Left lung (tissue), 4 donors: ENCODE measurements at regions not wholly inside any gene's neighbourhood (a gene's known extent, or its start where the extent isn't known, plus 50 kb on each side); places are given as distances from the start of the nearest gene placed in this dataset.

Experiments used
- ATAC-seq: fragments of 200-7000 bp; cut with Tn5 transposase; one replicate; pipeline ENCODE4 v1.9.1; 2020; ENCODE audit warnings: moderate library complexity
- DNase-seq, 4 donors: peaks; one replicate each; pipeline ENCODE4 v3.0.0-alpha.2; 2013 to 2020
- H3K27ac ChIP-seq, 2 donors: fragments of 200-600 bp; sonication (generic) in 1 of 2; one replicate each; pipeline versions ENCODE4 v1.5.0 to v1.8.0; 2020 to 2021
- H3K27me3 ChIP-seq, 2 donors: fragments of 200-600 bp; sonication (generic) in 1 of 2; one replicate each; pipeline versions ENCODE4 v1.5.0 to v1.8.0; 2020 to 2021
- H3K36me3 ChIP-seq, 2 donors: fragments of 200-600 bp; sonication (generic) in 1 of 2; one replicate each; pipeline versions ENCODE4 v1.5.0 to v1.8.0; 2020 to 2021
- H3K4me1 ChIP-seq, 2 donors: fragments of 200-600 bp; one replicate each; pipeline ENCODE4 v1.8.0; 2021
- H3K4me3 ChIP-seq, 2 donors: fragments of 200-600 bp; sonication (generic) in 1 of 2; one replicate each; pipeline versions ENCODE4 v1.5.0 to v1.8.0; 2020 to 2021; ENCODE audit warnings: mild to moderate bottlenecking in 1 of 2
- H3K9me3 ChIP-seq, 2 donors: fragments of 200-600 bp; sonication (generic) in 1 of 2; one replicate each; pipeline versions ENCODE4 v1.5.0 to v1.8.0; 2020 to 2021
- CTCF ChIP-seq, 2 donors: fragments of 200-600 bp; sonication (generic) in 1 of 2; IDR thresholded peaks; one replicate each; pipeline versions ENCODE4 v1.5.0 to v1.8.0; 2021; ENCODE audit warnings: antibody characterized with exemption in 2 of 2
- intact Hi-C, 2 donors: fragments of 100-400 bp; cut with DNase I; formaldehyde crosslinking; loops; one replicate each; pipeline versions ENCODE4 v1.11.2 to v1.14.2; 2022
- donor health status: DM: no; HTN: yes; CAD: no.
- donor health status: DM: no; HTN: no; CAD: no.

GRCh38 chr4:123823244-123823643 lies 426.6 kb downstream of the SPRY1 start:
- TF ChIP-seq CTCF (IDR thresholded peaks at IDR 0.05): no peak
- Histone ChIP-seq H3K4me1 (peaks cover 0 to 5% of the 10 kb centered on the region in 2 donors), H3K36me3 (no peaks in the 10 kb centered on the region), H3K4me3 (no peak overlapping the region), H3K9me3 (no peaks in the 10 kb centered on the region), H3K27me3 (no peaks in the 10 kb centered on the region), H3K27ac (no peak overlapping the region)
- no peak for ATAC-seq
- DNase-seq: no peak
- intact Hi-C loops: no loop called here

DNA sequence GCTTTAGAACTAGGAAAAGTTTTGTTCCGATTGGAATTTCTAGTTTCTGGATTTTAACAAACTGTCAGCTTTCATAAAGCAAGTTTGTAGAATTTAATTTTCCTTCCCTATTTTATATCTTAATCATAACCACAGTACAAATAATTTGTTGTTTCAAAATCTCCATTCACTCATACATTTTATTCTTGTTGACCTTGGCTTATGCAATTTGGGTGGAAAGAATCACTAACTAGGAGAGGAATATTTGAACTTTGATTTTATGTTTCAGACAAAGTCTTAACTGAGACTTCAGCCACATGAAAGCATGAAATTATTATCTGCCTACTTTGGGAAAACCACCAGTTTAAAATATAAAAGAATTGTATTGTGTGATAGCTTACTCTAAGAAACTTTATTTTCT lies 427.9 kb downstream of the SPRY1 start:
- Histone ChIP-seq H3K4me1 (peaks cover 0 to 4% of the 10 kb centered on the region in 2 donors), H3K4me3 (no peak overlapping the region), H3K9me3 (no peaks in the 10 kb centered on the region), H3K27me3 (no peaks in the 10 kb centered on the region), H3K27ac (peak overlapping the region in 1 of 2 donors; percentile 65), H3K36me3 (no peaks in the 10 kb centered on the region)
- no peak for TF ChIP-seq CTCF (IDR thresholded peaks at IDR 0.05)
- DNase-seq (no peak), ATAC-seq (peak; percentile 33)
- intact Hi-C loops: no loop called here

DNA sequence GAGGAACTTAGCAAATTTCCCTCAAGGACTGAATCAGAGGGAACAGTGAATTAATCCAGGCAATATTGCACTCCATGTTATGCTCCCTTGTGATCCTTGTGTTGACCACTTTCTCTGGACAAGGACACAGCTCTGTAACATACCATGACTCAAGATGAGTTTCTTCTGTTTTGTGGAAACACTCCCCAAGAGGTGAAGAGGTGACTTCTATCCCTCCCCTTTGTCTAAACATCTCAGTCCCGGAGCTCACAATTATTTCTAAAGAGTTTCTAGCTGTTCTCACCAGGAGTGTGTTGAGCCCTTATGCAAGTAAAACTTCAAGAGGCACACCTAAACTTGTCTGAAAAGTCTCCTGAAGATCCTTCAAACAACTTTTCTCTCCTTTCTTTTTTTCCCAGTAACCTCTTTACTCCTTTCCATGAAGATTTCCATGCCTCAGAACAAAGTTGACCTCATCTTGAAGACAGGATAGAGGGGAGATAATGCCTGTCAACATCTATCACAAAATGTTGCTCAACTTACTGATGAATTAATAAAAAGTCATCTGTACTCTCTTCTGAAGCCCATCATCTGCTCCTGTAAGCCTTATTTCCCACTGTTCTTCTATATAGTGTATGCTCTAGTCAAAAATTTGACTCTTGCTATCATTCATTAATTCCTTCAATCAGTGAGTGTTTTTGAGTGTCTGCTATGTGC lies 429.1 kb downstream of the SPRY1 start:
- Histone ChIP-seq H3K27me3 (no peaks in the 10 kb centered on the region), H3K4me3 (no peak overlapping the region), H3K27ac (peak overlapping the region in 1 of 2 donors; percentile 65), H3K4me1 (no peaks in the 10 kb centered on the region), H3K36me3 (no peaks in the 10 kb centered on the region), H3K9me3 (no peaks in the 10 kb centered on the region)
- TF ChIP-seq CTCF (IDR thresholded peaks at IDR 0.05): no peak
- ATAC-seq (no peak), DNase-seq (no peak)
- intact Hi-C loops: no loop called here

DNA sequence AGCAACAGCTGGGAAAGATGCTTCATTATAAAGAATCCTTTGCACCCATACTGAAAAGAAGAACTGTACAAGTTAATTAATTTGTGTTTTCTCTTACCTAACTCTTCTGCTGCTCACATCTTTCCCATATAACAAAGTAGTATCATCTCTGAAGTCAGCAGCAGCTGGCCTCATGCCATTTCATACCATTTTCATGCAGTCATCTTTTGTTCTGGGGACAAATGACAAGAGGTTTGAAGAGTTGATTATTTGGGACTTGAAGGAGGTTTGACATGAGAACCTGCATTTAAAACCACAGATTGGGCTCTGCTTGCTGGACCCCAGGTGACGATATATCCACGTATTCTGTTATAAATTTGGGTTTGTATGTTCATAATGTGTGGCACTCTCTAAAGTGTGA lies 430.3 kb downstream of the SPRY1 start:
- no peak for ATAC-seq
- H3K4me3 ChIP-seq: no peak overlapping the region
- no peaks in the 10 kb centered on the region for H3K9me3 ChIP-seq
- intact Hi-C loops: no loop called here
- no peaks in the 10 kb centered on the region for H3K4me1 ChIP-seq
- no peaks in the 10 kb centered on the region for H3K36me3 ChIP-seq
- H3K27me3 ChIP-seq: no peaks in the 10 kb centered on the region
- no peak overlapping the region for H3K27ac ChIP-seq
- TF ChIP-seq CTCF (IDR thresholded peaks at IDR 0.05): no peak
- DNase-seq: no peak

DNA sequence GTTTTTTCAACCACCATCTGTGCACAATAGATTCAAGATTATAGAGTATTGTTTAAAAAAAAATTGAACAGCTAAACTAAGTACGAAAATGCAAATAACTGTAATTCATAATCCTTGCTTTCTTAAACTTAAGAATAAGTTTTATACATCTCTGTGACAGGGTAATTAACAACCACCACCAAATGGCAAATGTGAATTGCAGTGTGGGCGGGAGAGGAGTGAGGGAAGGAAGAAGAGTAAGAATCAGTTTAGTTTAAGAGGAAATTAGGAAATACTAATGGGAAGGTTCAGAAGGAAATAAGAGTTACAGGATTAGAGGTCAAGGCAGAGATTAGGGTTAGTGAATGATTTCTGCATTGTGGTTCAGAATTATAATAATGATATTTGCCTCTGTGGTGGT lies 430.9 kb downstream of the SPRY1 start:
- ATAC-seq (no peak), DNase-seq (no peak)
- no peak for TF ChIP-seq CTCF (IDR thresholded peaks at IDR 0.05)
- no peaks in the 10 kb centered on the region for H3K4me1 ChIP-seq
- no peaks in the 10 kb centered on the region for H3K9me3 ChIP-seq
- intact Hi-C loops: no loop called here
- no peak overlapping the region for H3K4me3 ChIP-seq
- H3K36me3 ChIP-seq: no peaks in the 10 kb centered on the region
- H3K27ac ChIP-seq: no peak overlapping the region
- H3K27me3 ChIP-seq: no peaks in the 10 kb centered on the region
